Panc1 (cell line): ENCODE measurements at regions not wholly inside any gene's neighbourhood (a gene's known extent, or its start where the extent isn't known, plus 50 kb on each side); places are given as distances from the start of the nearest gene placed in this dataset.

Experiments used
- ATAC-seq: fragments of 200-7000 bp; cut with Tn5 transposase; 2 replicates; pipeline ENCODE4 v1.9.1; 2020; ENCODE audit warnings: mild to moderate bottlenecking, moderate library complexity
- BruUV-seq: library from RNA; stranded (reverse); fragments of 400-500 nt; replicated peaks from 2 replicates; lab custom pipeline; 2021; lab: Mats Ljungman, UMichigan
- CTCF ChIA-PET: fragments of 300-600 bp; sonication (Branson Sonifier 250); formaldehyde crosslinking; loops from one replicate; lab custom pipeline; 2022; ENCODE audit warnings: antibody characterized with exemption; lab: Charles Lee
- POLR2A ChIA-PET: fragments of 300-600 bp; sonication (Branson Sonifier 250); formaldehyde crosslinking; loops from one replicate; lab custom pipeline; 2022; ENCODE audit warnings: antibody characterized with exemption; lab: Charles Lee
- DNase-seq: peaks from one replicate; pipeline ENCODE4 v3.0.0-alpha.2; 2010; ENCODE audit warnings: low read depth, low spot score
- H3K27ac ChIP-seq: 2 replicates; pipeline ENCODE4 v1.5.1; 2011; ENCODE audit warnings: mild to moderate bottlenecking, low read length, inconsistent platforms
- H3K27me3 ChIP-seq: fragments of 200-500 bp; sonication (Bioruptor generic); 2 replicates; pipeline ENCODE4 v1.6.0; 2014; ENCODE audit warnings: low read length, inconsistent platforms; ENCODE audit not compliant: control insufficient read depth, insufficient read depth
- H3K36me3 ChIP-seq: fragments of 200-500 bp; sonication (Bioruptor generic); 2 replicates; pipeline ENCODE4 v1.5.1; 2014; ENCODE audit warnings: inconsistent platforms, mild to moderate bottlenecking, low read length, moderate library complexity; ENCODE audit not compliant: control insufficient read depth, insufficient read depth
- H3K4me1 ChIP-seq: 2 replicates; pipeline ENCODE4 v1.5.1; 2011; ENCODE audit warnings: inconsistent platforms, mild to moderate bottlenecking, low read length, moderate library complexity; ENCODE audit not compliant: control insufficient read depth, insufficient read depth
- H3K4me3 ChIP-seq, 2 experiments: 2 replicates each; pipeline ENCODE4 v1.5.1; 2011 to 2012; ENCODE audit warnings: low read depth in 2 of 2, low read length in 2 of 2, mild to moderate bottlenecking in 2 of 2, inconsistent platforms in 1 of 2, moderate library complexity in 1 of 2
- H3K9me3 ChIP-seq: fragments of 200-500 bp; sonication (Bioruptor generic); 2 replicates; pipeline ENCODE4 v1.5.1; 2014; ENCODE audit warnings: low read depth, mild to moderate bottlenecking, inconsistent platforms, low read length, moderate library complexity; ENCODE audit not compliant: control insufficient read depth, insufficient read depth
- CTCF ChIP-seq: fragments of 450-650 bp; IDR thresholded peaks from 2 replicates; pipeline ENCODE4 v1.5.1; 2017; ENCODE audit warnings: mild to moderate bottlenecking
- POLR2AphosphoS5 ChIP-seq: IDR thresholded peaks from 2 replicates; pipeline ENCODE4 v1.6.1; 2012; ENCODE audit warnings: mild to moderate bottlenecking, low read depth, low read length, moderate library complexity
- SIN3A ChIP-seq: IDR thresholded peaks from 2 replicates; pipeline ENCODE4 v1.6.1; 2012; ENCODE audit warnings: low read depth, mild to moderate bottlenecking, low read length, moderate library complexity, borderline replicate concordance; ENCODE audit not compliant: insufficient read depth
- TCF7L2 ChIP-seq: IDR thresholded peaks from 2 replicates; pipeline ENCODE4 v1.6.1; 2011; ENCODE audit warnings: mild to moderate bottlenecking, low read depth, low read length, inconsistent platforms
- in situ Hi-C: cut with HindIII; loops from 2 replicates; pipeline ENCODE4 v1.10.0; 2016; ENCODE audit warnings: low sequenced_read_pairs, low pct_unique_long_range_greater_than_20kb
- intact Hi-C: fragments of 100-400 bp; cut with micrococcal nuclease; formaldehyde crosslinking; loops from one replicate; pipeline ENCODE4 v1.10.0; 2022; ENCODE audit not compliant: unreplicated experiment
- TF ChIP-seq, protein P1 (sequence below), 2 experiments: IDR thresholded peaks; 2 replicates each; pipeline ENCODE4 v1.6.1; 2011 to 2012; ENCODE audit warnings: low read depth in 2 of 2, control low read depth in 1 of 2, low read length in 1 of 2, mild to moderate bottlenecking in 1 of 2, moderate library complexity in 1 of 2; ENCODE audit not compliant: insufficient read depth in 1 of 2

DNA sequence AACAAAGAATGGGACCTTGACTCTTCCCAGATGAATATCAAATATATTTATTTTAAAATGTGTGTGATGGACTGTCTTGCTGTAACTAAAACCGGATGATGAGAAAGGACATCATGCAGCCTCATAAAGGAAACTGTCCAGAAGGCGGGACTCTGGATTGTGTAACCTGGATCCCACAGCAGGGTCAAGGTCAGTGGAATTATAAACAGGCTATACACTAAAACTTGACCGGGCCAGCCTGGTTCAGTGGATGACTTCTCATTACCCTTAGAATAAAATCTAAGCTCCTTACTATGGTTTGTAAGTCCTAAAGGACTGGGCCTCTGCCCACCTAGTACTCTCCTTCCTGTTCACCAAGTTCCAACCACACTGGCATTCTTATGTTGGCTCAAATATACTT lies 280.3 kb downstream of the ELAVL2 start:
- ATAC-seq (no peak), DNase-seq (no peak)
- Histone ChIP-seq H3K27me3 (no peaks in the 10 kb centered on the region), H3K9me3 (no peaks in the 10 kb centered on the region), H3K27ac (no peak overlapping the region), H3K4me1 (no peaks in the 10 kb centered on the region), H3K36me3 (no peaks in the 10 kb centered on the region), H3K4me3 (no peak overlapping the region)
- CTCF ChIA-PET, result no interaction called here
- intact Hi-C loops (no loop called here), in situ Hi-C loops (no loop called here)
- POLR2A ChIA-PET, result no interaction called here
- TF ChIP-seq SIN3A (no peak), TCF7L2 (no peak), POLR2AphosphoS5 (no peak), CTCF (no peak)
- TF ChIP-seq, protein P1, sequence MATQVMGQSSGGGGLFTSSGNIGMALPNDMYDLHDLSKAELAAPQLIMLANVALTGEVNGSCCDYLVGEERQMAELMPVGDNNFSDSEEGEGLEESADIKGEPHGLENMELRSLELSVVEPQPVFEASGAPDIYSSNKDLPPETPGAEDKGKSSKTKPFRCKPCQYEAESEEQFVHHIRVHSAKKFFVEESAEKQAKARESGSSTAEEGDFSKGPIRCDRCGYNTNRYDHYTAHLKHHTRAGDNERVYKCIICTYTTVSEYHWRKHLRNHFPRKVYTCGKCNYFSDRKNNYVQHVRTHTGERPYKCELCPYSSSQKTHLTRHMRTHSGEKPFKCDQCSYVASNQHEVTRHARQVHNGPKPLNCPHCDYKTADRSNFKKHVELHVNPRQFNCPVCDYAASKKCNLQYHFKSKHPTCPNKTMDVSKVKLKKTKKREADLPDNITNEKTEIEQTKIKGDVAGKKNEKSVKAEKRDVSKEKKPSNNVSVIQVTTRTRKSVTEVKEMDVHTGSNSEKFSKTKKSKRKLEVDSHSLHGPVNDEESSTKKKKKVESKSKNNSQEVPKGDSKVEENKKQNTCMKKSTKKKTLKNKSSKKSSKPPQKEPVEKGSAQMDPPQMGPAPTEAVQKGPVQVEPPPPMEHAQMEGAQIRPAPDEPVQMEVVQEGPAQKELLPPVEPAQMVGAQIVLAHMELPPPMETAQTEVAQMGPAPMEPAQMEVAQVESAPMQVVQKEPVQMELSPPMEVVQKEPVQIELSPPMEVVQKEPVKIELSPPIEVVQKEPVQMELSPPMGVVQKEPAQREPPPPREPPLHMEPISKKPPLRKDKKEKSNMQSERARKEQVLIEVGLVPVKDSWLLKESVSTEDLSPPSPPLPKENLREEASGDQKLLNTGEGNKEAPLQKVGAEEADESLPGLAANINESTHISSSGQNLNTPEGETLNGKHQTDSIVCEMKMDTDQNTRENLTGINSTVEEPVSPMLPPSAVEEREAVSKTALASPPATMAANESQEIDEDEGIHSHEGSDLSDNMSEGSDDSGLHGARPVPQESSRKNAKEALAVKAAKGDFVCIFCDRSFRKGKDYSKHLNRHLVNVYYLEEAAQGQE (IDR thresholded peaks at IDR 0.05; ENCODE audit: insufficient read depth in 1 of 2, low read depth in 2 of 2, low read length in 1 of 2), result no peak
- BruUV-seq, result no TSS peak

- no peaks in the 10 kb centered on the region for H3K4me1 ChIP-seq
- no peak for ATAC-seq
- DNase-seq, result no peak
- ChIA-PET POLR2A (no interaction called here), CTCF (no interaction called here)
- no peak overlapping the region for H3K27ac ChIP-seq
- no peaks in the 10 kb centered on the region for H3K9me3 ChIP-seq
- no peaks in the 10 kb centered on the region; the same call in 1 of the 2 replicates for H3K27me3 ChIP-seq
- in situ Hi-C loops, result no loop called here
- H3K36me3 ChIP-seq, result no peaks in the 10 kb centered on the region
- H3K4me3 ChIP-seq, result no peak overlapping the region
- no peak for TF ChIP-seq TCF7L2
- TF ChIP-seq, protein P1 (IDR thresholded peaks at IDR 0.05; ENCODE audit: insufficient read depth in 1 of 2, low read depth in 2 of 2, low read length in 1 of 2), result no peak
- no peak for TF ChIP-seq POLR2AphosphoS5
- BruUV-seq, result no TSS peak
- intact Hi-C loops, result no loop called here
Observed at GRCh38 chr9:23551311-23551721, 274.7 kb downstream of the ELAVL2 start.
